A549 (cell line): ENCODE measurements at regions not wholly inside any gene's neighbourhood (a gene's known extent, or its start where the extent isn't known, plus 50 kb on each side); places are given as distances from the start of the nearest gene placed in this dataset.

ENCODE experiments used
- ATAC-seq, 2 experiments: fragments of 200-7000 bp in 1 of 2; fragments of >200 bp in 1 of 2; cut with Nextera tagmentation in 1 of 2; cut with Tn5 transposase in 1 of 2; 3 replicates each; pipeline versions ENCODE4 v1.8.0 to v1.9.1; 2018 to 2020; ENCODE audit warnings: mild to moderate bottlenecking in 1 of 2, moderate library complexity in 1 of 2
- CTCF ChIA-PET: fragments of 300-600 bp; sonication (Branson Sonifier 250); formaldehyde crosslinking; extraction: SDS; loops from one replicate; lab custom pipeline; 2021; ENCODE audit warnings: antibody characterized with exemption, inconsistent platforms; lab: Yijun Ruan, JAX
- POLR2A ChIA-PET: fragments of 350-600 bp; formaldehyde crosslinking; extraction: SDS; loops from one replicate; lab custom pipeline; 2021; ENCODE audit warnings: antibody characterized with exemption, inconsistent platforms; lab: Yijun Ruan, JAX
- DNase-seq, 2 experiments: peaks; one replicate each; pipeline versions ENCODE4 v3.0.0 to v3.0.0-alpha.2; 2011 to 2016; ENCODE audit warnings: low read depth in 1 of 2, low spot score in 1 of 2
- FAIRE-seq: peaks from 2 replicates; lab custom pipeline; 2011; peaks lifted over from hg19 to GRCh38; lab: Jason Lieb, UNC
- H3K27ac ChIP-seq, 2 experiments: fragments of >200 bp; sonication (Bioruptor Twin); formaldehyde crosslinking; 3 replicates each; pipeline ENCODE4 v1.5.1; 2016 to 2017
- H3K4me1 ChIP-seq: fragments of >200 bp; sonication (Bioruptor Twin); formaldehyde crosslinking; 3 replicates; pipeline ENCODE4 v1.6.1; 2016
- H3K4me2 ChIP-seq: fragments of >200 bp; sonication (Bioruptor Twin); formaldehyde crosslinking; 3 replicates; pipeline ENCODE4 v1.6.1; 2016
- H3K4me3 ChIP-seq: fragments of >200 bp; sonication (Bioruptor Twin); formaldehyde crosslinking; 3 replicates; pipeline ENCODE4 v1.5.1; 2016
- H3K9me3 ChIP-seq: fragments of >200 bp; sonication (Bioruptor Twin); formaldehyde crosslinking; 3 replicates; pipeline ENCODE4 v1.6.1; 2016
- EHF ChIP-seq: fragments of 250-450 bp; sonication (Bioruptor Pico); IDR thresholded peaks from 2 replicates; pipeline ENCODE4 v1.5.0; 2020; ENCODE audit warnings: mild to moderate bottlenecking
- FOSB ChIP-seq: fragments of 250-450 bp; sonication (Bioruptor Pico); IDR thresholded peaks from 2 replicates; pipeline ENCODE4 v1.5.0; 2020; ENCODE audit warnings: mild to moderate bottlenecking, moderate library complexity
- FOSL2 ChIP-seq, 2 experiments: fragments of 450-650 bp in 1 of 2; fragments of >200 bp in 1 of 2; sonication (Bioruptor Twin) in 1 of 2; formaldehyde crosslinking; IDR thresholded peaks; 2 replicates each; pipeline versions ENCODE4 v1.5.0 to v1.6.1; 2016 to 2020; ENCODE audit warnings: mild to moderate bottlenecking in 1 of 2, moderate library complexity in 1 of 2
- HDAC2 ChIP-seq: fragments of 200-600 bp; sonication (generic); IDR thresholded peaks from 2 replicates; pipeline ENCODE4 v1.6.1; 2016
- HOXB13 ChIP-seq: fragments of 250-450 bp; sonication (Bioruptor Pico); IDR thresholded peaks from 2 replicates; pipeline ENCODE4 v1.5.0; 2020; ENCODE audit warnings: low read depth, mild to moderate bottlenecking, moderate library complexity
- MAFK ChIP-seq: fragments of 450-650 bp; IDR thresholded peaks from 2 replicates; pipeline ENCODE4 v1.6.1; 2014; ENCODE audit not compliant: partially characterized antibody
- MYC ChIP-seq: IDR thresholded peaks from 2 replicates; pipeline ENCODE4 v1.6.1; 2012; ENCODE audit warnings: mild to moderate bottlenecking, inconsistent platforms, low read length, improper control_type of control experiment, borderline replicate concordance
- POLR2A ChIP-seq: IDR thresholded peaks from 2 replicates; pipeline ENCODE4 v1.6.1; 2012; ENCODE audit warnings: mild to moderate bottlenecking, low read length
- POLR2AphosphoS2 ChIP-seq: conservative IDR thresholded peaks from 2 replicates; pipeline ENCODE4 v1.6.1; 2012; ENCODE audit warnings: low read length, improper control_type of control experiment, inconsistent platforms
- RNF2 ChIP-seq: fragments of 200-600 bp; sonication (generic); IDR thresholded peaks from 2 replicates; pipeline ENCODE4 v1.6.1; 2016; ENCODE audit warnings: low read depth, mild to moderate bottlenecking, antibody characterized with exemption, moderate library complexity, borderline replicate concordance
- TP53 ChIP-seq: fragments of 250-450 bp; sonication (Bioruptor Pico); IDR thresholded peaks from 2 replicates; pipeline ENCODE4 v1.5.0; 2021; ENCODE audit warnings: mild to moderate bottlenecking, moderate library complexity
- ZC3H11A ChIP-seq: fragments of 450-650 bp; IDR thresholded peaks from 2 replicates; pipeline ENCODE4 v1.6.1; 2014; ENCODE audit warnings: antibody characterized with exemption, mild to moderate bottlenecking
- ZNF302 ChIP-seq: fragments of 250-450 bp; sonication (Bioruptor Pico); IDR thresholded peaks from 2 replicates; pipeline ENCODE4 v1.9.0; 2021; ENCODE audit warnings: inconsistent platforms, mild to moderate bottlenecking, moderate library complexity
- WGBS: methylation state at CpG from one replicate; pipeline ENCODE4 v1.1.6; 2017; ENCODE audit errors: missing lambda C conversion rate; 5-methylcytosine and 5-hydroxymethylcytosine counted together
- TF ChIP-seq, protein P1 (sequence below): fragments of 250-450 bp; sonication (Bioruptor Pico); IDR thresholded peaks from 2 replicates; pipeline ENCODE4 v1.5.0; 2021; ENCODE audit warnings: mild to moderate bottlenecking, moderate library complexity, borderline replicate concordance
- TF ChIP-seq, protein P2 (sequence below): IDR thresholded peaks from 2 replicates; pipeline ENCODE4 v1.6.1; 2012; ENCODE audit warnings: low read depth, borderline replicate concordance
- TF ChIP-seq, protein P3 (sequence below): fragments of 200-600 bp; sonication (generic); IDR thresholded peaks from 2 replicates; pipeline ENCODE4 v1.6.1; 2016; ENCODE audit warnings: antibody characterized with exemption, mild to moderate bottlenecking, moderate library complexity
- TF ChIP-seq, protein P4 (sequence below): fragments of >200 bp; sonication (Bioruptor Twin); formaldehyde crosslinking; IDR thresholded peaks from 3 replicates; pipeline ENCODE4 v1.6.1; 2016

DNA sequence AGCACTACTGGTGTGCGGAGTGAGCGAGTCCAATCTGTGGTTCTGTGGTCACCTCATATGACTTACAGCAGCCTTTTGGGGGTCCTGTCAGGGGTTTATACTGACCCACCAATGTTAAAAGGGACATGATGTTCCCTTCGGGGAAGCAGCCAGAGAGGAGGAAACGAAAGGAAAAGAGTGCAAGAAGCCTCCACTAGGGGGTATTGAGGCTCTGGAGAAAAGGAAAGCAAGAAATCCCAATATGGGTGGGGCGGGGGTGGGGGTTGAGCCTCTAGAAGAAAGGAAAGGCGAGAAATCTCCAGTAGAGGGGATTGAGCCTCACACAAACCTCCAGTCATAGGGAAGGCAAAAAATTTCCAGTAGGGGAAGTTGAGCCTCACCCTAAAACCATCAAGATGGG is 249.3 kb upstream of the ECI2 start (continued):
- TF ChIP-seq EHF (CRISPR knock-in tag) (no peak), RNF2 (no peak), ZC3H11A (no peak), POLR2A (no peak)
- TF ChIP-seq, protein P1, sequence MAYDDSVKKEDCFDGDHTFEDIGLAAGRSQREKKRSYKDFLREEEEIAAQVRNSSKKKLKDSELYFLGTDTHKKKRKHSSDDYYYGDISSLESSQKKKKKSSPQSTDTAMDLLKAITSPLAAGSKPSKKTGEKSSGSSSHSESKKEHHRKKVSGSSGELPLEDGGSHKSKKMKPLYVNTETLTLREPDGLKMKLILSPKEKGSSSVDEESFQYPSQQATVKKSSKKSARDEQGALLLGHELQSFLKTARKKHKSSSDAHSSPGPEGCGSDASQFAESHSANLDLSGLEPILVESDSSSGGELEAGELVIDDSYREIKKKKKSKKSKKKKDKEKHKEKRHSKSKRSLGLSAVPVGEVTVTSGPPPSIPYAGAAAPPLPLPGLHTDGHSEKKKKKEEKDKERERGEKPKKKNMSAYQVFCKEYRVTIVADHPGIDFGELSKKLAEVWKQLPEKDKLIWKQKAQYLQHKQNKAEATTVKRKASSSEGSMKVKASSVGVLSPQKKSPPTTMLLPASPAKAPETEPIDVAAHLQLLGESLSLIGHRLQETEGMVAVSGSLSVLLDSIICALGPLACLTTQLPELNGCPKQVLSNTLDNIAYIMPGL (CRISPR knock-in tag) = no peak

DNA sequence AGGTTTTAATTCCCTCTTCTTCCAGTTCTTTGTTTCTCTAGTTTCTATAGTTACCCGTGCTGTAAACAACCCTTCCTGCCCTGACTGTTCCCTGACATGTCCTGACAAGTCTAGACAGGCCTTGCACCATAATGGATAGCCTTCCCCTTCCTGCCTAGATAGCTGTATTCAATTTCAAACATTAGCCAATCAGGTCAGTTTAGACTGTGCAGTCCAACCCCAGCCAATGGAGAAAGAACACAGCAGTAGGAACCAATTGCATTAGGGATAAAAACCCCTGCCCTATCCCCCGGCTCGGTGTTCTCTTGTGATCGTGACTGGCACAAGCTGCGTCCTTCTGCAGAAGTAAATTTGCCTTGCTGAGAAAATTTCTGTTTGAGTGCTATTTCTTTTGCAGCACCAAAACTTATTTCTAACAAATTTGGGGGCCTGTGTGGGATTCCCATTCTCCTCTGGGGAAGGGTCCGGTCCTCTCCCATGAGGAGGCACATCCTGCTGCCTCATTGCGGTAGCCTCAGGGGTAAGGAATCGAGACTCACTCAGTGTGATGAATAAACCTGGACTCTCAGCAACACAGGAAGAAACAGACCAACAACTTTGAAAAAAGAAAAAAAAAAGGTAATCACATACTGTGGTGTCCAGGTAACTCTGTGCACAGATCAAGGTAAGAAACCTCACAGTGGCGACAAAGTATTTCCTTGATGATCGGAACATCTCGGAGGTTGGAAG is 248.7 kb upstream of the ECI2 start:
- DNase-seq = peak in 1 of 2 experiments; percentile 42
- Histone ChIP-seq H3K4me3 (no peak overlapping the region), H3K4me1 (peaks cover 5% of the 10 kb centered on the region; the same call in 1 of the 3 replicates), H3K27ac (no peak overlapping the region), H3K9me3 (peaks cover 31% of the 10 kb centered on the region), H3K4me2 (no peak overlapping the region)
- ATAC-seq = no peak
- no peak for FAIRE-seq
- TF ChIP-seq MYC (no peak), POLR2AphosphoS2 (no peak), HDAC2 (no peak), EHF (CRISPR knock-in tag) (no peak), FOSL2 (IDR thresholded peaks at IDR 0.05) (no peak), FOSL2 (CRISPR knock-in tag; IDR thresholded peaks at IDR 0.05) (no peak), HOXB13 (CRISPR knock-in tag) (no peak), ZNF302 (no peak), MAFK (no peak), FOSB (no peak), TP53 (no peak)
- TF ChIP-seq, protein P2, sequence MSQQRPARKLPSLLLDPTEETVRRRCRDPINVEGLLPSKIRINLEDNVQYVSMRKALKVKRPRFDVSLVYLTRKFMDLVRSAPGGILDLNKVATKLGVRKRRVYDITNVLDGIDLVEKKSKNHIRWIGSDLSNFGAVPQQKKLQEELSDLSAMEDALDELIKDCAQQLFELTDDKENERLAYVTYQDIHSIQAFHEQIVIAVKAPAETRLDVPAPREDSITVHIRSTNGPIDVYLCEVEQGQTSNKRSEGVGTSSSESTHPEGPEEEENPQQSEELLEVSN = no peak
- TF ChIP-seq, protein P3, sequence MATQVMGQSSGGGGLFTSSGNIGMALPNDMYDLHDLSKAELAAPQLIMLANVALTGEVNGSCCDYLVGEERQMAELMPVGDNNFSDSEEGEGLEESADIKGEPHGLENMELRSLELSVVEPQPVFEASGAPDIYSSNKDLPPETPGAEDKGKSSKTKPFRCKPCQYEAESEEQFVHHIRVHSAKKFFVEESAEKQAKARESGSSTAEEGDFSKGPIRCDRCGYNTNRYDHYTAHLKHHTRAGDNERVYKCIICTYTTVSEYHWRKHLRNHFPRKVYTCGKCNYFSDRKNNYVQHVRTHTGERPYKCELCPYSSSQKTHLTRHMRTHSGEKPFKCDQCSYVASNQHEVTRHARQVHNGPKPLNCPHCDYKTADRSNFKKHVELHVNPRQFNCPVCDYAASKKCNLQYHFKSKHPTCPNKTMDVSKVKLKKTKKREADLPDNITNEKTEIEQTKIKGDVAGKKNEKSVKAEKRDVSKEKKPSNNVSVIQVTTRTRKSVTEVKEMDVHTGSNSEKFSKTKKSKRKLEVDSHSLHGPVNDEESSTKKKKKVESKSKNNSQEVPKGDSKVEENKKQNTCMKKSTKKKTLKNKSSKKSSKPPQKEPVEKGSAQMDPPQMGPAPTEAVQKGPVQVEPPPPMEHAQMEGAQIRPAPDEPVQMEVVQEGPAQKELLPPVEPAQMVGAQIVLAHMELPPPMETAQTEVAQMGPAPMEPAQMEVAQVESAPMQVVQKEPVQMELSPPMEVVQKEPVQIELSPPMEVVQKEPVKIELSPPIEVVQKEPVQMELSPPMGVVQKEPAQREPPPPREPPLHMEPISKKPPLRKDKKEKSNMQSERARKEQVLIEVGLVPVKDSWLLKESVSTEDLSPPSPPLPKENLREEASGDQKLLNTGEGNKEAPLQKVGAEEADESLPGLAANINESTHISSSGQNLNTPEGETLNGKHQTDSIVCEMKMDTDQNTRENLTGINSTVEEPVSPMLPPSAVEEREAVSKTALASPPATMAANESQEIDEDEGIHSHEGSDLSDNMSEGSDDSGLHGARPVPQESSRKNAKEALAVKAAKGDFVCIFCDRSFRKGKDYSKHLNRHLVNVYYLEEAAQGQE = no peak
- TF ChIP-seq, protein P4, sequence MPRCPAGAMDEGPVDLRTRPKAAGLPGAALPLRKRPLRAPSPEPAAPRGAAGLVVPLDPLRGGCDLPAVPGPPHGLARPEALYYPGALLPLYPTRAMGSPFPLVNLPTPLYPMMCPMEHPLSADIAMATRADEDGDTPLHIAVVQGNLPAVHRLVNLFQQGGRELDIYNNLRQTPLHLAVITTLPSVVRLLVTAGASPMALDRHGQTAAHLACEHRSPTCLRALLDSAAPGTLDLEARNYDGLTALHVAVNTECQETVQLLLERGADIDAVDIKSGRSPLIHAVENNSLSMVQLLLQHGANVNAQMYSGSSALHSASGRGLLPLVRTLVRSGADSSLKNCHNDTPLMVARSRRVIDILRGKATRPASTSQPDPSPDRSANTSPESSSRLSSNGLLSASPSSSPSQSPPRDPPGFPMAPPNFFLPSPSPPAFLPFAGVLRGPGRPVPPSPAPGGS = no peak
- 80% methylated on average over 11 of the region's 11 CpGs for WGBS
- POLR2A ChIA-PET = no interaction called here
- CTCF ChIA-PET = interaction anchor here (0.7 kb wide), 1 partner anchor 222 kb away, joined by 4 read pairs; no protein-coding TSS in a partner anchor
